ENCODE measurements at regions not wholly inside any gene's neighbourhood (a gene's known extent, or its start where the extent isn't known, plus 50 kb on each side); places are given as distances from the start of the nearest gene placed in this dataset.
"Not testable (repeated sequence)": the region's sequence is repeated elsewhere in the genome, so short reads cannot be mapped to it uniquely, and the experiment has no call there.

DNA sequence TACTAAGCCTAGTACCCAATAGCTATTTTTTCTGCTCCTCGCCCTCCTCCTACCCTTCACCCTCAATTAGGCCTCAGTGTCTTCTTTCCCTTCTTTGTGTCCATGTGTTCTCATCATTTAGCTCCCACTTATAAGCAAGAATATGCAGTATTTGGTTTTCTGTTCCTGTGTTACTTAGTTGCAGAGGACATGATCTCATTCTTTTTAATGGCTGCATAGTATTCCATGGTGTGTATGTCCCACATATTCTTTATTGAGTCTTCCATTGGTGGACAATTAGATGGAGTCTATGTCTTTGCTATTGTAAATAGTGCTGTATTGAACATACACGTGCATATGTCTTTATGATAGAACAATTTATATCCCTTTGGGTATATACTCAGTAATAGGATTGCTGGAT, 106.9 kb upstream of the NR5A2 start:
- Histone ChIP-seq H3K4me2 (ENCODE audit: insufficient read depth, low read length) (no peak overlapping the region), H3K27ac (ENCODE audit: low read length) (no peak overlapping the region), H3K4me3 (ENCODE audit: low read depth in 1 of 2, low read length in 2 of 2) (no peak overlapping the region), H3K9ac (ENCODE audit: low read depth, low read length) (no peak overlapping the region), H3K4me1 (ENCODE audit: insufficient read depth, low read length) (no peaks in the 10 kb centered on the region), H4K20me1 (ENCODE audit: insufficient read depth, low read length) (no peaks in the 10 kb centered on the region), H3K79me2 (ENCODE audit: insufficient read depth, low read length) (no peaks in the 10 kb centered on the region), H2AFZ (ENCODE audit: low read depth, low read length) (no peak overlapping the region), H3K36me3 (ENCODE audit: insufficient read depth, low read length) (no peaks in the 10 kb centered on the region), H3K9me3 (ENCODE audit: insufficient read depth, low read length, severe bottlenecking) (no peaks in the 10 kb centered on the region), H3K27me3 (ENCODE audit: insufficient read depth, low read length, poor library complexity) (peaks cover 2% of the 10 kb centered on the region)
- TF ChIP-seq, protein P1, sequence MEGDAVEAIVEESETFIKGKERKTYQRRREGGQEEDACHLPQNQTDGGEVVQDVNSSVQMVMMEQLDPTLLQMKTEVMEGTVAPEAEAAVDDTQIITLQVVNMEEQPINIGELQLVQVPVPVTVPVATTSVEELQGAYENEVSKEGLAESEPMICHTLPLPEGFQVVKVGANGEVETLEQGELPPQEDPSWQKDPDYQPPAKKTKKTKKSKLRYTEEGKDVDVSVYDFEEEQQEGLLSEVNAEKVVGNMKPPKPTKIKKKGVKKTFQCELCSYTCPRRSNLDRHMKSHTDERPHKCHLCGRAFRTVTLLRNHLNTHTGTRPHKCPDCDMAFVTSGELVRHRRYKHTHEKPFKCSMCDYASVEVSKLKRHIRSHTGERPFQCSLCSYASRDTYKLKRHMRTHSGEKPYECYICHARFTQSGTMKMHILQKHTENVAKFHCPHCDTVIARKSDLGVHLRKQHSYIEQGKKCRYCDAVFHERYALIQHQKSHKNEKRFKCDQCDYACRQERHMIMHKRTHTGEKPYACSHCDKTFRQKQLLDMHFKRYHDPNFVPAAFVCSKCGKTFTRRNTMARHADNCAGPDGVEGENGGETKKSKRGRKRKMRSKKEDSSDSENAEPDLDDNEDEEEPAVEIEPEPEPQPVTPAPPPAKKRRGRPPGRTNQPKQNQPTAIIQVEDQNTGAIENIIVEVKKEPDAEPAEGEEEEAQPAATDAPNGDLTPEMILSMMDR (IDR thresholded peaks at IDR 0.05; ENCODE audit: borderline replicate concordance, extremely low read depth, low read length, poor library complexity, severe bottlenecking): no peak
- TF ChIP-seq EZH2 (IDR thresholded peaks at IDR 0.05; ENCODE audit: borderline replicate concordance, low read depth, low read length, severe bottlenecking): no peak
- no peak for ATAC-seq (ENCODE audit: insufficient read depth, low read depth)
- DNase-seq: no peak

DNA sequence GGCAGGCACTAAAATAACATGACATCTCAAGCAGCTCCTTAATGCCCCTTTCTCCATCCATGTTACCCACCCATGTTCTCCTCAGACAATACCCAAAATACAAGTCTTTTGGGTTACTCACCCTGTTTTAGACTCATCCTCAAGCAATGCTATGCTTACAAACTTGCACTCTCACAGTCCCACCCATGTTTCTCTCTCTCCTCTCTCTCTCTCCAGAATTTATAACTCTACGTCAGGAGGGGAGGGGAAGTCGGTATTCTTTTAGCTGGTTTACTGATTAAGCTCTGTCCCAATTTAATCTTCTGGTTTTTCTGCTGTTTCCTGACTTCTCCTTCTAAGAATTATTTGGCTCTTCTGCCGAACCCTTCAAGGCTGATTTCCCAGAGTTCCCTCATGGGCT, 98.0 kb upstream of the NR5A2 start:
- H4K20me1 ChIP-seq (ENCODE audit: insufficient read depth, low read length): no peaks in the 10 kb centered on the region
- no peak overlapping the region for H3K4me2 ChIP-seq (ENCODE audit: insufficient read depth, low read length)
- no peak overlapping the region for H3K27ac ChIP-seq (ENCODE audit: low read length)
- ATAC-seq (ENCODE audit: insufficient read depth, low read depth) (no peak), DNase-seq (no peak)
- TF ChIP-seq EZH2 (IDR thresholded peaks at IDR 0.05; ENCODE audit: borderline replicate concordance, low read depth, low read length, severe bottlenecking): no peak
- TF ChIP-seq, protein P1 (IDR thresholded peaks at IDR 0.05; ENCODE audit: borderline replicate concordance, extremely low read depth, low read length, poor library complexity, severe bottlenecking): no peak
- H3K27me3 ChIP-seq (ENCODE audit: insufficient read depth, low read length, poor library complexity): no peaks in the 10 kb centered on the region
- no peak overlapping the region for H3K9ac ChIP-seq (ENCODE audit: low read depth, low read length)
- H3K79me2 ChIP-seq (ENCODE audit: insufficient read depth, low read length): no peaks in the 10 kb centered on the region
- H3K36me3 ChIP-seq (ENCODE audit: insufficient read depth, low read length): no peaks in the 10 kb centered on the region
- H3K4me3 ChIP-seq (ENCODE audit: low read depth in 1 of 2, low read length in 2 of 2): no peak overlapping the region
- peaks cover 8% of the 10 kb centered on the region for H3K4me1 ChIP-seq (ENCODE audit: insufficient read depth, low read length)
- no peak overlapping the region for H2AFZ ChIP-seq (ENCODE audit: low read depth, low read length)
- no peaks in the 10 kb centered on the region for H3K9me3 ChIP-seq (ENCODE audit: insufficient read depth, low read length, severe bottlenecking)

GRCh38 chr1:199930067-199930466, 97.4 kb upstream of the NR5A2 start:
- H3K9me3 ChIP-seq (ENCODE audit: insufficient read depth, low read length, severe bottlenecking); H3K9ac ChIP-seq (ENCODE audit: low read depth, low read length); H3K4me2 ChIP-seq (ENCODE audit: insufficient read depth, low read length); H3K27ac ChIP-seq (ENCODE audit: low read length); H3K36me3 ChIP-seq (ENCODE audit: insufficient read depth, low read length); H3K4me3 ChIP-seq (ENCODE audit: low read depth in 1 of 2, low read length in 2 of 2); DNase-seq; H3K27me3 ChIP-seq (ENCODE audit: insufficient read depth, low read length, poor library complexity); H3K4me1 ChIP-seq (ENCODE audit: insufficient read depth, low read length); H3K79me2 ChIP-seq (ENCODE audit: insufficient read depth, low read length); H4K20me1 ChIP-seq (ENCODE audit: insufficient read depth, low read length); H2AFZ ChIP-seq (ENCODE audit: low read depth, low read length); ATAC-seq (ENCODE audit: insufficient read depth, low read depth): not testable (repeated sequence)

- H3K79me2 ChIP-seq (ENCODE audit: insufficient read depth, low read length): no peaks in the 10 kb centered on the region
- peak; percentile 60 for DNase-seq
- H3K4me1 ChIP-seq (ENCODE audit: insufficient read depth, low read length): peaks cover 8% of the 10 kb centered on the region
- no peak overlapping the region for H3K27ac ChIP-seq (ENCODE audit: low read length)
- H3K4me2 ChIP-seq (ENCODE audit: insufficient read depth, low read length): peak overlapping the region; percentile 50; the same call in 1 of the 2 replicates
- H2AFZ ChIP-seq (ENCODE audit: low read depth, low read length): peak overlapping the region; percentile 21
- no peaks in the 10 kb centered on the region for H4K20me1 ChIP-seq (ENCODE audit: insufficient read depth, low read length)
- H3K4me3 ChIP-seq (ENCODE audit: low read depth in 1 of 2, low read length in 2 of 2): no peak overlapping the region
- no peaks in the 10 kb centered on the region for H3K27me3 ChIP-seq (ENCODE audit: insufficient read depth, low read length, poor library complexity)
- H3K9ac ChIP-seq (ENCODE audit: low read depth, low read length): no peak overlapping the region
- ATAC-seq (ENCODE audit: insufficient read depth, low read depth): peak; percentile 91
- no peaks in the 10 kb centered on the region for H3K36me3 ChIP-seq (ENCODE audit: insufficient read depth, low read length)
- no peaks in the 10 kb centered on the region for H3K9me3 ChIP-seq (ENCODE audit: insufficient read depth, low read length, severe bottlenecking)
- TF ChIP-seq EZH2 (IDR thresholded peaks at IDR 0.05; ENCODE audit: borderline replicate concordance, low read depth, low read length, severe bottlenecking): no peak
- TF ChIP-seq, protein P1 (IDR thresholded peaks at IDR 0.05; ENCODE audit: borderline replicate concordance, extremely low read depth, low read length, poor library complexity, severe bottlenecking): no peak
These were observed 95.7 kb upstream of the NR5A2 start for GRCh38 chr1:199931666-199932377.

Data from DND-41 (cell line).